KMS-11 (cell line): ENCODE measurements at regions not wholly inside any gene's neighbourhood (a gene's known extent, or its start where the extent isn't known, plus 50 kb on each side); places are given as distances from the start of the nearest gene placed in this dataset.

Experiments
- H2AFZ ChIP-seq: fragments of 200-600 bp; sonication (generic); 2 replicates; pipeline ENCODE4 v1.6.1; 2016; ENCODE audit warnings: antibody characterized with exemption, mixed run types, low read depth
- H3K27ac ChIP-seq: fragments of 200-600 bp; sonication (generic); 2 replicates; pipeline ENCODE4 v1.6.1; 2016; ENCODE audit warnings: mild to moderate bottlenecking, mixed run types
- H3K27me3 ChIP-seq: fragments of 200-600 bp; sonication (generic); 2 replicates; pipeline ENCODE4 v1.6.1; 2017; ENCODE audit warnings: mild to moderate bottlenecking, low read depth, mixed run types, moderate library complexity; ENCODE audit not compliant: insufficient read depth
- H3K36me3 ChIP-seq: fragments of 200-600 bp; sonication (generic); 2 replicates; pipeline ENCODE4 v1.6.1; 2017; ENCODE audit warnings: mild to moderate bottlenecking, mixed run types; ENCODE audit not compliant: insufficient read depth
- H3K4me1 ChIP-seq: fragments of 200-600 bp; sonication (generic); 2 replicates; pipeline ENCODE4 v1.6.1; 2016; ENCODE audit warnings: mild to moderate bottlenecking, low read depth, mixed run types; ENCODE audit not compliant: poor library complexity, severe bottlenecking
- H3K4me2 ChIP-seq: fragments of 200-600 bp; sonication (generic); 2 replicates; pipeline ENCODE4 v1.7.0; 2016; ENCODE audit warnings: mild to moderate bottlenecking, mixed run types
- H3K4me3 ChIP-seq: fragments of 200-600 bp; sonication (generic); IDR thresholded peaks from 2 replicates; pipeline ENCODE4 v1.6.1; 2017; ENCODE audit warnings: low read depth, low read length, mixed read lengths; ENCODE audit not compliant: insufficient read depth
- H3K79me2 ChIP-seq: fragments of 200-600 bp; sonication (generic); 2 replicates; pipeline ENCODE4 v1.6.1; 2016; ENCODE audit warnings: low read depth, mixed run types; ENCODE audit not compliant: insufficient read depth
- H3K9ac ChIP-seq: fragments of 200-600 bp; sonication (generic); 2 replicates; pipeline ENCODE4 v1.6.1; 2016; ENCODE audit warnings: mild to moderate bottlenecking, mixed run types
- H4K20me1 ChIP-seq: fragments of 200-600 bp; sonication (generic); 2 replicates; pipeline ENCODE4 v1.6.1; 2016; ENCODE audit warnings: mild to moderate bottlenecking, mixed run types; ENCODE audit not compliant: insufficient read depth
- CTCF ChIP-seq: fragments of 200-600 bp; sonication (generic); conservative IDR thresholded peaks from 2 replicates; pipeline ENCODE4 v1.6.1; 2017; ENCODE audit warnings: low read depth, mild to moderate bottlenecking, antibody characterized with exemption, low read length, moderate library complexity, mixed read lengths

GRCh38 chr12:94736820-94737219 lies 86.5 kb upstream of the TMCC3 start:
- no peaks in the 10 kb centered on the region for H4K20me1 ChIP-seq
- H2AFZ ChIP-seq = no peak overlapping the region
- no peaks in the 10 kb centered on the region for H3K79me2 ChIP-seq
- H3K4me1 ChIP-seq = no peaks in the 10 kb centered on the region
- no peak overlapping the region for H3K4me2 ChIP-seq
- no peak overlapping the region for H3K27ac ChIP-seq
- no peaks in the 10 kb centered on the region for H3K36me3 ChIP-seq
- no peak overlapping the region for H3K9ac ChIP-seq
- H3K4me3 ChIP-seq = no peak overlapping the region
- no peaks in the 10 kb centered on the region for H3K27me3 ChIP-seq
- TF ChIP-seq CTCF = no peak

- H3K79me2 ChIP-seq = no peaks in the 10 kb centered on the region
- no peaks in the 10 kb centered on the region for H3K4me1 ChIP-seq
- no peak overlapping the region for H2AFZ ChIP-seq
- TF ChIP-seq CTCF = no peak
- no peaks in the 10 kb centered on the region for H3K36me3 ChIP-seq
- H3K4me2 ChIP-seq = no peak overlapping the region
- H3K4me3 ChIP-seq = no peak overlapping the region
- no peaks in the 10 kb centered on the region for H3K27me3 ChIP-seq
- no peaks in the 10 kb centered on the region for H4K20me1 ChIP-seq
- H3K27ac ChIP-seq = no peak overlapping the region
- H3K9ac ChIP-seq = no peak overlapping the region
Observed at GRCh38 chr12:94736004-94736403, 85.6 kb upstream of the TMCC3 start.

- Histone ChIP-seq H3K27ac (no peak overlapping the region), H3K4me2 (no peak overlapping the region), H3K79me2 (no peaks in the 10 kb centered on the region), H3K4me3 (no peak overlapping the region), H3K36me3 (no peaks in the 10 kb centered on the region), H4K20me1 (no peaks in the 10 kb centered on the region), H3K9ac (no peak overlapping the region), H2AFZ (no peak overlapping the region), H3K27me3 (no peaks in the 10 kb centered on the region), H3K4me1 (no peaks in the 10 kb centered on the region)
- TF ChIP-seq CTCF = no peak
Observed at GRCh38 chr12:94733727-94734126, 83.4 kb upstream of the TMCC3 start.

- no peaks in the 10 kb centered on the region for H3K27me3 ChIP-seq
- H3K4me1 ChIP-seq = no peaks in the 10 kb centered on the region
- H3K79me2 ChIP-seq = no peaks in the 10 kb centered on the region
- no peak overlapping the region for H2AFZ ChIP-seq
- H3K36me3 ChIP-seq = no peaks in the 10 kb centered on the region
- no peak overlapping the region for H3K4me2 ChIP-seq
- no peak overlapping the region for H3K27ac ChIP-seq
- H3K9ac ChIP-seq = no peak overlapping the region
- H3K4me3 ChIP-seq = no peak overlapping the region
- H4K20me1 ChIP-seq = no peaks in the 10 kb centered on the region
- no peak for TF ChIP-seq CTCF
Observed at GRCh38 chr12:94732367-94732990, 82.1 kb upstream of the TMCC3 start.
